CD4-positive, CD25-positive, alpha-beta regulatory T cell (primary cell): ENCODE measurements at regions not wholly inside any gene's neighbourhood (a gene's known extent, or its start where the extent isn't known, plus 50 kb on each side); places are given as distances from the start of the nearest gene placed in this dataset.

ENCODE experiments used
- ATAC-seq, 2 donors: fragments of 150-1000 bp; cut with Tn5 transposase; one replicate each; pipeline ENCODE4 v1.10.0; 2021; ENCODE audit warnings: low read depth in 2 of 2, moderate number of reproducible peaks in 2 of 2, moderate library complexity in 1 of 2
- DNase-seq, 3 donors: peaks; one replicate each; pipeline versions ENCODE4 v3.0.0 to v3.0.0-alpha.2; 2012 to 2022; ENCODE audit warnings: mixed read lengths in 1 of 3
- H3K27ac ChIP-seq: one replicate; pipeline ENCODE4 v1.7.0; 2013; ENCODE audit warnings: mild to moderate bottlenecking, low read length; ENCODE audit not compliant: insufficient read depth, poor library complexity, severe bottlenecking
- H3K27me3 ChIP-seq: one replicate; pipeline ENCODE4 v1.7.0; 2013; ENCODE audit warnings: low read length; ENCODE audit not compliant: control insufficient read depth, insufficient read depth
- H3K36me3 ChIP-seq: one replicate; pipeline ENCODE4 v1.7.0; 2013; ENCODE audit warnings: mild to moderate bottlenecking, low read length, moderate library complexity; ENCODE audit not compliant: control insufficient read depth, insufficient read depth
- H3K4me1 ChIP-seq: 2 replicates; pipeline ENCODE4 v1.7.0; 2013; ENCODE audit warnings: mild to moderate bottlenecking, low read length; ENCODE audit not compliant: insufficient read depth, control insufficient read depth, poor library complexity, severe bottlenecking
- H3K4me3 ChIP-seq: one replicate; pipeline ENCODE4 v1.7.0; 2013; ENCODE audit warnings: low read depth, mild to moderate bottlenecking, low read length, moderate library complexity
- H3K9me3 ChIP-seq, 2 experiments: 1 replicate in 1 of 2; 2 replicates in 1 of 2; pipeline ENCODE4 v1.7.0; 2013; ENCODE audit warnings: low read length in 2 of 2, mild to moderate bottlenecking in 1 of 2, moderate library complexity in 1 of 2; ENCODE audit not compliant: control insufficient read depth in 2 of 2
- H3K27ac Mint-ChIP-seq, 3 donors: one replicate each; pipeline ENCODE4 v1.8.0; 2020 to 2022; ENCODE audit warnings: mild to moderate bottlenecking in 3 of 3, mixed read lengths in 3 of 3, moderate library complexity in 2 of 3
- H3K27me3 Mint-ChIP-seq: one replicate; pipeline ENCODE4 v1.8.0; 2022; ENCODE audit warnings: mild to moderate bottlenecking, mixed read lengths
- H3K36me3 Mint-ChIP-seq: one replicate; pipeline ENCODE4 v1.8.0; 2020; ENCODE audit warnings: mixed read lengths
- H3K4me1 Mint-ChIP-seq, 4 donors: one replicate each; pipeline ENCODE4 v1.8.0; 2020 to 2022; ENCODE audit warnings: mixed read lengths in 4 of 4, mild to moderate bottlenecking in 1 of 4
- H3K4me3 Mint-ChIP-seq, 4 donors: one replicate each; pipeline ENCODE4 v1.8.0; 2020 to 2022; ENCODE audit warnings: mild to moderate bottlenecking in 4 of 4, mixed read lengths in 4 of 4, moderate library complexity in 3 of 4
- H3K9me3 Mint-ChIP-seq, 7 donors: one replicate each; pipeline ENCODE4 v1.8.0; 2020 to 2022; ENCODE audit warnings: mixed read lengths in 7 of 7, mild to moderate bottlenecking in 3 of 7, moderate library complexity in 2 of 7

GRCh38 chr3:177730814-177731213 lies 533.5 kb upstream of the TBL1XR1 start:
- H3K9me3 ChIP-seq = no peaks in the 10 kb centered on the region
- no peaks in the 10 kb centered on the region for H3K4me1 ChIP-seq
- peaks cover 4% of the 10 kb centered on the region for H3K27me3 Mint-ChIP-seq
- H3K27me3 ChIP-seq = no peaks in the 10 kb centered on the region
- H3K27ac Mint-ChIP-seq = no peak overlapping the region
- ATAC-seq (no peak), DNase-seq (no peak)
- H3K9me3 Mint-ChIP-seq = peaks cover 0 to 2% (median 0%) of the 10 kb centered on the region in 7 donors
- peaks cover 4% of the 10 kb centered on the region for H3K36me3 Mint-ChIP-seq
- H3K27ac ChIP-seq = no peak overlapping the region
- H3K4me3 Mint-ChIP-seq = no peak overlapping the region
- H3K36me3 ChIP-seq = no peaks in the 10 kb centered on the region
- no peaks in the 10 kb centered on the region for H3K4me1 Mint-ChIP-seq
- H3K4me3 ChIP-seq = no peak overlapping the region

- Histone ChIP-seq H3K27ac (no peak overlapping the region), H3K4me3 (no peak overlapping the region), H3K27me3 (no peaks in the 10 kb centered on the region), H3K4me1 (no peaks in the 10 kb centered on the region), H3K36me3 (no peaks in the 10 kb centered on the region), H3K9me3 (no peaks in the 10 kb centered on the region)
- no peak for DNase-seq
- Mint-ChIP-seq H3K27ac (no peak overlapping the region), H3K9me3 (peaks cover 0 to 2% (median 0%) of the 10 kb centered on the region in 7 donors), H3K4me1 (no peaks in the 10 kb centered on the region), H3K36me3 (no peaks in the 10 kb centered on the region), H3K4me3 (no peak overlapping the region), H3K27me3 (peaks cover 4% of the 10 kb centered on the region)
- no peak for ATAC-seq
These were observed 534.5 kb upstream of the TBL1XR1 start for GRCh38 chr3:177731644-177732268.

- Histone ChIP-seq H3K27me3 (no peaks in the 10 kb centered on the region), H3K9me3 (no peaks in the 10 kb centered on the region), H3K4me1 (no peaks in the 10 kb centered on the region), H3K27ac (no peak overlapping the region), H3K36me3 (no peaks in the 10 kb centered on the region), H3K4me3 (no peak overlapping the region)
- Mint-ChIP-seq H3K4me1 (no peaks in the 10 kb centered on the region), H3K36me3 (no peaks in the 10 kb centered on the region), H3K27ac (no peak overlapping the region), H3K4me3 (no peak overlapping the region), H3K9me3 (peaks cover 0 to 2% (median 0%) of the 10 kb centered on the region in 7 donors), H3K27me3 (peaks cover 4% of the 10 kb centered on the region)
- no peak for DNase-seq
- ATAC-seq = no peak
These were observed 536.0 kb upstream of the TBL1XR1 start for GRCh38 chr3:177733233-177733632.

- Histone ChIP-seq H3K27ac (no peak overlapping the region), H3K4me1 (no peaks in the 10 kb centered on the region), H3K36me3 (no peaks in the 10 kb centered on the region), H3K9me3 (no peaks in the 10 kb centered on the region), H3K27me3 (no peaks in the 10 kb centered on the region), H3K4me3 (no peak overlapping the region)
- Mint-ChIP-seq H3K27ac (no peak overlapping the region), H3K36me3 (no peaks in the 10 kb centered on the region), H3K9me3 (peaks cover 0 to 2% (median 0%) of the 10 kb centered on the region in 7 donors), H3K4me1 (no peaks in the 10 kb centered on the region), H3K27me3 (peaks cover 4% of the 10 kb centered on the region), H3K4me3 (no peak overlapping the region)
- ATAC-seq = no peak
- DNase-seq = no peak
These were observed 536.7 kb upstream of the TBL1XR1 start for GRCh38 chr3:177733936-177734335.

DNA sequence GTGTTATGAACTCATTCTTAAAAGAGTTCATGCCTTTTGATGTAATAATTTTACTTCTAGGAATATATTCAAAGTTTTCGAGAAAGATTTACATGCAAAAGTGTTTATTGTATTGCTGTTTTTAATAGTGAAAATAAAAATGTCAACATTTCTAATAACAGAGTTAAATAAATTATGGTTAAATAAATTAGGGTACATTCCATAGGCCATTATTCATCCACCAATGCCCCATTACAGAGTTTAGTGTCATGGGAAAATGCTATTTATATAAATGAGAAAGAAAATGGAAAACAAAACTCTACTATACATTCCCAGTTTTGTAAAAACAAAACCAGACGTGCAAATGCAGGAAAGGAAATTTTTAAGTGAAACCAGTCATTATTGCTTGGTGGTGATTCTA lies 538.1 kb upstream of the TBL1XR1 start:
- Histone ChIP-seq H3K27ac (no peak overlapping the region), H3K9me3 (no peaks in the 10 kb centered on the region), H3K36me3 (no peaks in the 10 kb centered on the region), H3K27me3 (no peaks in the 10 kb centered on the region), H3K4me3 (no peak overlapping the region), H3K4me1 (no peaks in the 10 kb centered on the region)
- DNase-seq (no peak), ATAC-seq (no peak)
- H3K4me3 Mint-ChIP-seq = no peak overlapping the region
- no peaks in the 10 kb centered on the region for H3K36me3 Mint-ChIP-seq
- no peaks in the 10 kb centered on the region for H3K4me1 Mint-ChIP-seq
- no peaks in the 10 kb centered on the region for H3K27me3 Mint-ChIP-seq
- no peak overlapping the region for H3K27ac Mint-ChIP-seq
- peaks cover 0 to 3% (median 0%) of the 10 kb centered on the region in 7 donors for H3K9me3 Mint-ChIP-seq

- no peak for ATAC-seq
- no peak for DNase-seq
- Histone ChIP-seq H3K36me3 (no peaks in the 10 kb centered on the region), H3K9me3 (no peaks in the 10 kb centered on the region), H3K4me3 (no peak overlapping the region), H3K27ac (no peak overlapping the region), H3K27me3 (no peaks in the 10 kb centered on the region), H3K4me1 (no peaks in the 10 kb centered on the region)
- no peak overlapping the region for H3K4me3 Mint-ChIP-seq
- no peak overlapping the region for H3K27ac Mint-ChIP-seq
- H3K27me3 Mint-ChIP-seq = no peaks in the 10 kb centered on the region
- H3K4me1 Mint-ChIP-seq = no peaks in the 10 kb centered on the region
- H3K9me3 Mint-ChIP-seq = peaks cover 0 to 2% (median 0%) of the 10 kb centered on the region in 7 donors
- no peaks in the 10 kb centered on the region for H3K36me3 Mint-ChIP-seq
These were observed 542.2 kb upstream of the TBL1XR1 start for GRCh38 chr3:177739461-177739860.

- Histone ChIP-seq H3K27me3 (no peaks in the 10 kb centered on the region), H3K4me1 (no peaks in the 10 kb centered on the region), H3K36me3 (no peaks in the 10 kb centered on the region), H3K27ac (no peak overlapping the region), H3K4me3 (no peak overlapping the region), H3K9me3 (no peaks in the 10 kb centered on the region)
- Mint-ChIP-seq H3K36me3 (no peaks in the 10 kb centered on the region), H3K27ac (no peak overlapping the region), H3K9me3 (peaks cover 0 to 2% (median 0%) of the 10 kb centered on the region in 7 donors), H3K4me1 (no peaks in the 10 kb centered on the region), H3K27me3 (no peaks in the 10 kb centered on the region), H3K4me3 (no peak overlapping the region)
- no peak for DNase-seq
- no peak for ATAC-seq
These were observed 543.0 kb upstream of the TBL1XR1 start for GRCh38 chr3:177740254-177740653.

DNA sequence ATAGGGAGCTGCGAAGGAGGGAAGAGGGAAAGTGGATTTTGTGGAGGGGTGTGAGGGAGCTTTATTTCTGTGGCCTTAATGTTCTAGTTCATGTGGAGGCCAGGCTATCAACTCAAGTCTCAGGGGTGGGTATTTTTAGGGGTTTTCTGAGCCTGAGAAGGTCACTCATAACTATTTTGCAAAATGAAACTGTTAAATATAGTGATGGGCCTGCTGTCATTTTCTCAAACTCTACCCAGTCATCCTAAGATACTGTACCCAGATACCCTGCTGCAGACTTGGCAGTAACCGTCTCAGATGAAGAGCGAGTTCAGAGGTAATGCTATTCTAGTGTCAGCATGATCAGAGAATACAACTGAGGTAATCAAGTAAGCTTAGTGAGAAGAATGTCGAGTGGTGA lies 545.0 kb upstream of the TBL1XR1 start:
- H3K27ac Mint-ChIP-seq = peak overlapping the region in 1 of 3 donors; percentile 25
- no peaks in the 10 kb centered on the region for H3K36me3 ChIP-seq

More for the DNA sequence above, 545.0 kb upstream of the TBL1XR1 start:
- H3K9me3 ChIP-seq = no peaks in the 10 kb centered on the region
- H3K27ac ChIP-seq = no peak overlapping the region
- Mint-ChIP-seq H3K36me3 (no peaks in the 10 kb centered on the region), H3K4me3 (no peak overlapping the region), H3K27me3 (no peaks in the 10 kb centered on the region), H3K4me1 (peaks cover 0 to 14% (median 6%) of the 10 kb centered on the region in 4 donors), H3K9me3 (peaks cover 0 to 2% (median 0%) of the 10 kb centered on the region in 7 donors)
- H3K4me3 ChIP-seq = no peak overlapping the region
- DNase-seq (no peak), ATAC-seq (no peak)
- H3K4me1 ChIP-seq = peaks cover 4% of the 10 kb centered on the region
- no peaks in the 10 kb centered on the region for H3K27me3 ChIP-seq
